ENCODE measurements at regions not wholly inside any gene's neighbourhood (a gene's known extent, or its start where the extent isn't known, plus 50 kb on each side); places are given as distances from the start of the nearest gene placed in this dataset.

GRCh38 chr18:43661570-43661969 lies 384.3 kb upstream of the SYT4 start:
- peak; percentile 74 for DNase-seq (ENCODE audit: low read depth)
- no peak overlapping the region for H3K4me3 ChIP-seq (ENCODE audit: low read depth, low read length)

GRCh38 chr18:43662657-43663056 lies 385.4 kb upstream of the SYT4 start:
- H3K4me3 ChIP-seq (ENCODE audit: low read depth, low read length): no peak overlapping the region
- TF ChIP-seq CTCF (IDR thresholded peaks at IDR 0.05; ENCODE audit: insufficient read depth, low read length): no peak
- DNase-seq (ENCODE audit: low read depth): peak; percentile 86

More at GRCh38 chr18:43661570-43661969, 384.3 kb upstream of the SYT4 start:
- peak; percentile 46 for TF ChIP-seq CTCF (IDR thresholded peaks at IDR 0.05; ENCODE audit: insufficient read depth, low read length)

GRCh38 chr18:43663159-43663558 lies 385.9 kb upstream of the SYT4 start:
- no peak for TF ChIP-seq CTCF (IDR thresholded peaks at IDR 0.05; ENCODE audit: insufficient read depth, low read length)
- H3K4me3 ChIP-seq (ENCODE audit: low read depth, low read length): no peak overlapping the region
- DNase-seq (ENCODE audit: low read depth): no peak

GRCh38 chr18:43664487-43665008 lies 387.3 kb upstream of the SYT4 start:
- TF ChIP-seq CTCF (IDR thresholded peaks at IDR 0.05; ENCODE audit: insufficient read depth, low read length): no peak
- peak; percentile 2 for DNase-seq (ENCODE audit: low read depth)
- no peak overlapping the region for H3K4me3 ChIP-seq (ENCODE audit: low read depth, low read length)

- peak; percentile 90 for DNase-seq (ENCODE audit: low read depth)
- TF ChIP-seq CTCF (IDR thresholded peaks at IDR 0.05; ENCODE audit: insufficient read depth, low read length): no peak
- no peak overlapping the region for H3K4me3 ChIP-seq (ENCODE audit: low read depth, low read length)
These were observed 388.0 kb upstream of the SYT4 start for GRCh38 chr18:43665105-43665788.

- DNase-seq (ENCODE audit: low read depth): peak; percentile 20
- H3K4me3 ChIP-seq (ENCODE audit: low read depth, low read length): no peak overlapping the region
- TF ChIP-seq CTCF (IDR thresholded peaks at IDR 0.05; ENCODE audit: insufficient read depth, low read length): no peak
These were observed 391.6 kb upstream of the SYT4 start for GRCh38 chr18:43668866-43669265.

Data from fibroblast of the aortic adventitia (primary cell).